ENCODE measurements at regions not wholly inside any gene's neighbourhood (a gene's known extent, or its start where the extent isn't known, plus 50 kb on each side); places are given as distances from the start of the nearest gene placed in this dataset.

- TF ChIP-seq MLLT1 (IDR thresholded peaks at IDR 0.05) (no peak), ZBTB17 (CRISPR knock-in tag; IDR thresholded peaks at IDR 0.05) (no peak), SIRT6 (IDR thresholded peaks at IDR 0.05; ENCODE audit: low read depth, low read length) (no peak), EZH2 (IDR thresholded peaks at IDR 0.05; ENCODE audit: borderline replicate concordance, low read depth, low read length) (no peak), MCM2 (IDR thresholded peaks at IDR 0.05; ENCODE audit: low read depth) (no peak), NCOA1 (IDR thresholded peaks at IDR 0.05; ENCODE audit: low read depth) (no peak), TRIM25 (IDR thresholded peaks at IDR 0.05; ENCODE audit: borderline replicate concordance) (no peak), ILK (tag; IDR thresholded peaks at IDR 0.05; ENCODE audit: borderline replicate concordance, low read depth) (no peak), NFE2L1 (tag; IDR thresholded peaks at IDR 0.05; ENCODE audit: borderline replicate concordance, low read depth) (no peak)
These were observed 455.0 kb upstream of the TMPO start (continued) for GRCh38 chr12:98060411-98060810.

Measured in K562 (cell line).